WTC11 (cell line): ENCODE measurements at regions not wholly inside any gene's neighbourhood (a gene's known extent, or its start where the extent isn't known, plus 50 kb on each side); places are given as distances from the start of the nearest gene placed in this dataset.

Experiments
- ATAC-seq: fragments of 200-7000 bp; cut with Tn5 transposase; 2 replicates; pipeline ENCODE4 v1.10.0; 2021; ENCODE audit warnings: mild to moderate bottlenecking, moderate library complexity
- CTCF ChIA-PET: fragments of 300-600 bp; sonication (Branson Sonifier 250); formaldehyde crosslinking; loops from one replicate; lab custom pipeline; 2021; ENCODE audit warnings: antibody characterized with exemption; lab: Charles Lee
- POLR2A ChIA-PET: fragments of 350-600 bp; sonication (Branson Sonifier 250); formaldehyde crosslinking; loops from one replicate; lab custom pipeline; 2021; ENCODE audit warnings: antibody characterized with exemption; lab: Charles Lee
- DNase-seq: peaks from one replicate; pipeline ENCODE4 v3.0.0; 2021; ENCODE audit warnings: low spot score
- H3K27ac Mint-ChIP-seq: 2 replicates; pipeline ENCODE4 v1.8.0; 2021; ENCODE audit warnings: mixed read lengths
- H3K27me3 Mint-ChIP-seq: 2 replicates; pipeline ENCODE4 v1.8.0; 2021; ENCODE audit warnings: low read depth, mild to moderate bottlenecking, moderate library complexity, mixed read lengths
- H3K36me3 Mint-ChIP-seq: 2 replicates; pipeline ENCODE4 v1.8.0; 2021; ENCODE audit warnings: mixed read lengths
- H3K4me1 Mint-ChIP-seq: 2 replicates; pipeline ENCODE4 v1.8.0; 2022; ENCODE audit warnings: mixed read lengths
- H3K4me3 Mint-ChIP-seq: 2 replicates; pipeline ENCODE4 v1.8.0; 2021; ENCODE audit warnings: mild to moderate bottlenecking, moderate library complexity, mixed read lengths
- H3K9me3 Mint-ChIP-seq: 2 replicates; pipeline ENCODE4 v1.8.0; 2021; ENCODE audit warnings: mixed read lengths
- CREM ChIP-seq: sonication (generic); formaldehyde crosslinking; IDR thresholded peaks from 2 replicates; pipeline ENCODE4 v1.8.1; 2022; ENCODE audit warnings: mild to moderate bottlenecking, missing genetic modification reagents, moderate library complexity
- ETV6 ChIP-seq: sonication (generic); formaldehyde crosslinking; IDR thresholded peaks from 2 replicates; pipeline ENCODE4 v1.8.1; 2022; ENCODE audit warnings: mild to moderate bottlenecking, missing genetic modification reagents
- GTF2I ChIP-seq: fragments of 250-450 bp; sonication (Bioruptor Pico); conservative IDR thresholded peaks from 2 replicates; pipeline ENCODE4 v1.4.0; 2021; ENCODE audit warnings: mild to moderate bottlenecking
- IRF2 ChIP-seq: sonication (generic); formaldehyde crosslinking; IDR thresholded peaks from 2 replicates; pipeline ENCODE4 v1.8.0; 2022; ENCODE audit warnings: low read depth, missing genetic modification reagents, borderline replicate concordance
- JUN ChIP-seq: sonication (generic); formaldehyde crosslinking; IDR thresholded peaks from 2 replicates; pipeline ENCODE4 v1.8.0; 2023; ENCODE audit warnings: mild to moderate bottlenecking, missing genetic modification reagents
- NFYB ChIP-seq: sonication (generic); formaldehyde crosslinking; conservative IDR thresholded peaks from 2 replicates; pipeline ENCODE4 v1.8.0; 2022; ENCODE audit warnings: low read depth, missing genetic modification reagents
- NR1H2 ChIP-seq: sonication (generic); formaldehyde crosslinking; IDR thresholded peaks from 2 replicates; pipeline ENCODE4 v1.9.0; 2021; ENCODE audit warnings: mild to moderate bottlenecking, moderate library complexity, missing genetic modification reagents
- RORB ChIP-seq: fragments of 250-450 bp; sonication (Bioruptor Pico); IDR thresholded peaks from 2 replicates; pipeline ENCODE4 v1.9.0; 2021; ENCODE audit warnings: mild to moderate bottlenecking
- SP1 ChIP-seq: sonication (generic); formaldehyde crosslinking; conservative IDR thresholded peaks from 2 replicates; pipeline ENCODE4 v1.8.1; 2022; ENCODE audit warnings: missing genetic modification reagents
- TEAD4 ChIP-seq: sonication (generic); formaldehyde crosslinking; IDR thresholded peaks from 2 replicates; pipeline ENCODE4 v1.8.0; 2022; ENCODE audit warnings: mild to moderate bottlenecking, missing genetic modification reagents
- ZNF416 ChIP-seq: fragments of 250-450 bp; sonication (Bioruptor Pico); IDR thresholded peaks from 2 replicates; pipeline ENCODE4 v1.9.0; 2021; ENCODE audit warnings: mild to moderate bottlenecking, inconsistent platforms
- ZNF671 ChIP-seq: fragments of 250-450 bp; sonication (Bioruptor Pico); IDR thresholded peaks from 2 replicates; pipeline ENCODE4 v1.8.0; 2021; ENCODE audit warnings: mild to moderate bottlenecking
- TF ChIP-seq, protein P1 (sequence below): fragments of 200-600 bp; IDR thresholded peaks from 2 replicates; pipeline ENCODE4 v1.8.0; 2022; ENCODE audit warnings: antibody characterized with exemption
- TF ChIP-seq, protein P2 (sequence below): sonication (generic); formaldehyde crosslinking; IDR thresholded peaks from 2 replicates; pipeline ENCODE4 v1.8.0; 2023; ENCODE audit warnings: missing genetic modification reagents
- TF ChIP-seq, protein P3 (sequence below): fragments of 250-450 bp; sonication (Bioruptor Pico); IDR thresholded peaks from 2 replicates; pipeline ENCODE4 v1.9.0; 2021; ENCODE audit warnings: moderate library complexity, mild to moderate bottlenecking, inconsistent platforms, borderline replicate concordance
- TF ChIP-seq, protein P4 (sequence below): sonication (generic); formaldehyde crosslinking; IDR thresholded peaks from 2 replicates; pipeline ENCODE4 v1.8.1; 2022; ENCODE audit warnings: low read depth, missing genetic modification reagents, borderline replicate concordance
- TF ChIP-seq, protein P5 (sequence below): sonication (generic); formaldehyde crosslinking; IDR thresholded peaks from 2 replicates; pipeline ENCODE4 v1.8.1; 2023; ENCODE audit warnings: mild to moderate bottlenecking, missing genetic modification reagents, moderate library complexity
- TF ChIP-seq, protein P6 (sequence below): sonication (generic); formaldehyde crosslinking; IDR thresholded peaks from 2 replicates; pipeline ENCODE4 v1.8.1; 2023; ENCODE audit warnings: mild to moderate bottlenecking, missing genetic modification reagents
- TF ChIP-seq, protein P7 (sequence below): sonication (generic); formaldehyde crosslinking; IDR thresholded peaks from 2 replicates; pipeline ENCODE4 v1.8.0; 2022; ENCODE audit warnings: mild to moderate bottlenecking, missing genetic modification reagents
- TF ChIP-seq, protein P8 (sequence below): sonication (generic); formaldehyde crosslinking; IDR thresholded peaks from 2 replicates; pipeline ENCODE4 v1.8.0; 2023; ENCODE audit warnings: missing genetic modification reagents, mild to moderate bottlenecking, borderline replicate concordance
- TF ChIP-seq, protein P9 (sequence below): sonication (generic); formaldehyde crosslinking; IDR thresholded peaks from 2 replicates; pipeline ENCODE4 v1.8.1; 2023; ENCODE audit warnings: mild to moderate bottlenecking, missing genetic modification reagents, moderate library complexity
- TF ChIP-seq, protein P10 (sequence below): sonication (generic); formaldehyde crosslinking; IDR thresholded peaks from 2 replicates; pipeline ENCODE4 v1.8.1; 2022; ENCODE audit warnings: low read depth, mild to moderate bottlenecking, moderate library complexity, missing genetic modification reagents, borderline replicate concordance

DNA sequence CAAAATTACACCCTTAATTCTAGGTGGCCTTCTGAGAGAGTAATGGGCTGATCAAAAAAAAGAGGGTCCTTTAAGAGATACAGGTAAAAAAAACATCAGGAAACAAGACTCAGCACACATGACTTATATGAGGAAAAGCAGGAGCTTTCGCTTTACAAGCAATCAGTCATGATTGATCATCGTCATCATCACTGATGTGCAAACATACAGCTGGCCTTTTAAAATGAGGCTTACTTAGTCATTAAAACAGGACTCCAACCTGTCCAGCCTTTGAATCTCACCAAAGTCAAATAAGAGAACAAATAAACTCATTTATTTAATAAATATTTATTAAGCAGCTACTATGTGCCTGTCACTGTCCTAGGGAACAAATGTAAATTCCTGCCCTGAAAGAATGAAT is 255.3 kb downstream of the SKAP2 start:
- ChIA-PET POLR2A (no interaction called here), CTCF (no interaction called here)
- Mint-ChIP-seq H3K36me3 (no peaks in the 10 kb centered on the region), H3K4me3 (no peak overlapping the region), H3K9me3 (no peaks in the 10 kb centered on the region), H3K4me1 (peaks cover 3% of the 10 kb centered on the region), H3K27me3 (no peaks in the 10 kb centered on the region), H3K27ac (no peak overlapping the region)
- ATAC-seq (no peak), DNase-seq (no peak)
- no peak for TF ChIP-seq ETV6 (CRISPR knock-in tag)
- no peak for TF ChIP-seq SP1 (CRISPR knock-in tag)
- no peak for TF ChIP-seq ZNF416 (CRISPR knock-in tag)
- TF ChIP-seq, protein P1, sequence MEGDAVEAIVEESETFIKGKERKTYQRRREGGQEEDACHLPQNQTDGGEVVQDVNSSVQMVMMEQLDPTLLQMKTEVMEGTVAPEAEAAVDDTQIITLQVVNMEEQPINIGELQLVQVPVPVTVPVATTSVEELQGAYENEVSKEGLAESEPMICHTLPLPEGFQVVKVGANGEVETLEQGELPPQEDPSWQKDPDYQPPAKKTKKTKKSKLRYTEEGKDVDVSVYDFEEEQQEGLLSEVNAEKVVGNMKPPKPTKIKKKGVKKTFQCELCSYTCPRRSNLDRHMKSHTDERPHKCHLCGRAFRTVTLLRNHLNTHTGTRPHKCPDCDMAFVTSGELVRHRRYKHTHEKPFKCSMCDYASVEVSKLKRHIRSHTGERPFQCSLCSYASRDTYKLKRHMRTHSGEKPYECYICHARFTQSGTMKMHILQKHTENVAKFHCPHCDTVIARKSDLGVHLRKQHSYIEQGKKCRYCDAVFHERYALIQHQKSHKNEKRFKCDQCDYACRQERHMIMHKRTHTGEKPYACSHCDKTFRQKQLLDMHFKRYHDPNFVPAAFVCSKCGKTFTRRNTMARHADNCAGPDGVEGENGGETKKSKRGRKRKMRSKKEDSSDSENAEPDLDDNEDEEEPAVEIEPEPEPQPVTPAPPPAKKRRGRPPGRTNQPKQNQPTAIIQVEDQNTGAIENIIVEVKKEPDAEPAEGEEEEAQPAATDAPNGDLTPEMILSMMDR = no peak
- TF ChIP-seq ZNF671 (CRISPR knock-in tag) = no peak
- TF ChIP-seq GTF2I (CRISPR knock-in tag) = no peak
- TF ChIP-seq, protein P2, sequence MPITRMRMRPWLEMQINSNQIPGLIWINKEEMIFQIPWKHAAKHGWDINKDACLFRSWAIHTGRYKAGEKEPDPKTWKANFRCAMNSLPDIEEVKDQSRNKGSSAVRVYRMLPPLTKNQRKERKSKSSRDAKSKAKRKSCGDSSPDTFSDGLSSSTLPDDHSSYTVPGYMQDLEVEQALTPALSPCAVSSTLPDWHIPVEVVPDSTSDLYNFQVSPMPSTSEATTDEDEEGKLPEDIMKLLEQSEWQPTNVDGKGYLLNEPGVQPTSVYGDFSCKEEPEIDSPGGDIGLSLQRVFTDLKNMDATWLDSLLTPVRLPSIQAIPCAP (CRISPR knock-in tag) = no peak
- TF ChIP-seq, protein P3, sequence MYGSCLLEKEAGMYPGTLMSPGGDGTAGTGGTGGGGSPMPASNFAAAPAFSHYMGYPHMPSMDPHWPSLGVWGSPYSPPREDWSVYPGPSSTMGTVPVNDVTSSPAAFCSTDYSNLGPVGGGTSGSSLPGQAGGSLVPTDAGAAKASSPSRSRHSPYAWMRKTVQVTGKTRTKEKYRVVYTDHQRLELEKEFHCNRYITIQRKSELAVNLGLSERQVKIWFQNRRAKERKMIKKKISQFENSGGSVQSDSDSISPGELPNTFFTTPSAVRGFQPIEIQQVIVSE (CRISPR knock-in tag) = no peak
- TF ChIP-seq, protein P4, sequence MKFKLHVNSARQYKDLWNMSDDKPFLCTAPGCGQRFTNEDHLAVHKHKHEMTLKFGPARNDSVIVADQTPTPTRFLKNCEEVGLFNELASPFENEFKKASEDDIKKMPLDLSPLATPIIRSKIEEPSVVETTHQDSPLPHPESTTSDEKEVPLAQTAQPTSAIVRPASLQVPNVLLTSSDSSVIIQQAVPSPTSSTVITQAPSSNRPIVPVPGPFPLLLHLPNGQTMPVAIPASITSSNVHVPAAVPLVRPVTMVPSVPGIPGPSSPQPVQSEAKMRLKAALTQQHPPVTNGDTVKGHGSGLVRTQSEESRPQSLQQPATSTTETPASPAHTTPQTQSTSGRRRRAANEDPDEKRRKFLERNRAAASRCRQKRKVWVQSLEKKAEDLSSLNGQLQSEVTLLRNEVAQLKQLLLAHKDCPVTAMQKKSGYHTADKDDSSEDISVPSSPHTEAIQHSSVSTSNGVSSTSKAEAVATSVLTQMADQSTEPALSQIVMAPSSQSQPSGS (CRISPR knock-in tag) = no peak
- TF ChIP-seq, protein P5, sequence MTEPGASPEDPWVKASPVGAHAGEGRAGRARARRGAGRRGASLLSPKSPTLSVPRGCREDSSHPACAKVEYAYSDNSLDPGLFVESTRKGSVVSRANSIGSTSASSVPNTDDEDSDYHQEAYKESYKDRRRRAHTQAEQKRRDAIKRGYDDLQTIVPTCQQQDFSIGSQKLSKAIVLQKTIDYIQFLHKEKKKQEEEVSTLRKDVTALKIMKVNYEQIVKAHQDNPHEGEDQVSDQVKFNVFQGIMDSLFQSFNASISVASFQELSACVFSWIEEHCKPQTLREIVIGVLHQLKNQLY (CRISPR knock-in tag) = no peak

DNA sequence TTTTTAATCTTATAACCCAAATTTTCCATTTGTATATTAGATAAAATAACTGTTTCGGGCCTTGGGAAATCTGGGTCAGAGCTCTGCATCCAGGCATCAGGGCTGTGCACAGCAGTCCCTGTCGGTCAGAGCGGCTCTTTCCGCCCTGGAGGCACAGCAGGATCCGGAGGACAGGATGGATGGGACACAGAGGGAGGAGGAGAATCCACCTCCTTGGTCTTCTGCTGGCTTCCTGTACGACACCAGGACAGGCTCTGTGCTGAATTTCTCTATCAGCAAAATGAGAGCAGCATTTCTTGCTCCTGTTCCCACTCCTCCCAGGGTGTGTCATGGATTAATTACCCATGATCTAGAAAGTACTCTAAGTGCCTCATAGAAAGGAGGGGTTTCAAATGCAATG is 254.9 kb downstream of the SKAP2 start:
- H3K4me1 Mint-ChIP-seq = peaks cover under 1% of the 10 kb centered on the region
- H3K27me3 Mint-ChIP-seq = no peaks in the 10 kb centered on the region
- ATAC-seq = no peak
- no peak overlapping the region for H3K4me3 Mint-ChIP-seq
- ChIA-PET CTCF (no interaction called here), POLR2A (no interaction called here)
- no peaks in the 10 kb centered on the region for H3K9me3 Mint-ChIP-seq
- no peak overlapping the region for H3K27ac Mint-ChIP-seq
- DNase-seq = no peak
- H3K36me3 Mint-ChIP-seq = no peaks in the 10 kb centered on the region
- TF ChIP-seq, protein P6, sequence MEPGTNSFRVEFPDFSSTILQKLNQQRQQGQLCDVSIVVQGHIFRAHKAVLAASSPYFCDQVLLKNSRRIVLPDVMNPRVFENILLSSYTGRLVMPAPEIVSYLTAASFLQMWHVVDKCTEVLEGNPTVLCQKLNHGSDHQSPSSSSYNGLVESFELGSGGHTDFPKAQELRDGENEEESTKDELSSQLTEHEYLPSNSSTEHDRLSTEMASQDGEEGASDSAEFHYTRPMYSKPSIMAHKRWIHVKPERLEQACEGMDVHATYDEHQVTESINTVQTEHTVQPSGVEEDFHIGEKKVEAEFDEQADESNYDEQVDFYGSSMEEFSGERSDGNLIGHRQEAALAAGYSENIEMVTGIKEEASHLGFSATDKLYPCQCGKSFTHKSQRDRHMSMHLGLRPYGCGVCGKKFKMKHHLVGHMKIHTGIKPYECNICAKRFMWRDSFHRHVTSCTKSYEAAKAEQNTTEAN (CRISPR knock-in tag) = no peak
- TF ChIP-seq ZNF416 (CRISPR knock-in tag) (no peak), JUN (no peak), TEAD4 (CRISPR knock-in tag) (no peak), CREM (CRISPR knock-in tag) (no peak), RORB (CRISPR knock-in tag) (no peak), NFYB (CRISPR knock-in tag) (no peak), IRF2 (no peak), NR1H2 (no peak)
- TF ChIP-seq, protein P7, sequence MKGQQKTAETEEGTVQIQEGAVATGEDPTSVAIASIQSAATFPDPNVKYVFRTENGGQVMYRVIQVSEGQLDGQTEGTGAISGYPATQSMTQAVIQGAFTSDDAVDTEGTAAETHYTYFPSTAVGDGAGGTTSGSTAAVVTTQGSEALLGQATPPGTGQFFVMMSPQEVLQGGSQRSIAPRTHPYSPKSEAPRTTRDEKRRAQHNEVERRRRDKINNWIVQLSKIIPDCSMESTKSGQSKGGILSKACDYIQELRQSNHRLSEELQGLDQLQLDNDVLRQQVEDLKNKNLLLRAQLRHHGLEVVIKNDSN (CRISPR knock-in tag) = no peak
- TF ChIP-seq, protein P8, sequence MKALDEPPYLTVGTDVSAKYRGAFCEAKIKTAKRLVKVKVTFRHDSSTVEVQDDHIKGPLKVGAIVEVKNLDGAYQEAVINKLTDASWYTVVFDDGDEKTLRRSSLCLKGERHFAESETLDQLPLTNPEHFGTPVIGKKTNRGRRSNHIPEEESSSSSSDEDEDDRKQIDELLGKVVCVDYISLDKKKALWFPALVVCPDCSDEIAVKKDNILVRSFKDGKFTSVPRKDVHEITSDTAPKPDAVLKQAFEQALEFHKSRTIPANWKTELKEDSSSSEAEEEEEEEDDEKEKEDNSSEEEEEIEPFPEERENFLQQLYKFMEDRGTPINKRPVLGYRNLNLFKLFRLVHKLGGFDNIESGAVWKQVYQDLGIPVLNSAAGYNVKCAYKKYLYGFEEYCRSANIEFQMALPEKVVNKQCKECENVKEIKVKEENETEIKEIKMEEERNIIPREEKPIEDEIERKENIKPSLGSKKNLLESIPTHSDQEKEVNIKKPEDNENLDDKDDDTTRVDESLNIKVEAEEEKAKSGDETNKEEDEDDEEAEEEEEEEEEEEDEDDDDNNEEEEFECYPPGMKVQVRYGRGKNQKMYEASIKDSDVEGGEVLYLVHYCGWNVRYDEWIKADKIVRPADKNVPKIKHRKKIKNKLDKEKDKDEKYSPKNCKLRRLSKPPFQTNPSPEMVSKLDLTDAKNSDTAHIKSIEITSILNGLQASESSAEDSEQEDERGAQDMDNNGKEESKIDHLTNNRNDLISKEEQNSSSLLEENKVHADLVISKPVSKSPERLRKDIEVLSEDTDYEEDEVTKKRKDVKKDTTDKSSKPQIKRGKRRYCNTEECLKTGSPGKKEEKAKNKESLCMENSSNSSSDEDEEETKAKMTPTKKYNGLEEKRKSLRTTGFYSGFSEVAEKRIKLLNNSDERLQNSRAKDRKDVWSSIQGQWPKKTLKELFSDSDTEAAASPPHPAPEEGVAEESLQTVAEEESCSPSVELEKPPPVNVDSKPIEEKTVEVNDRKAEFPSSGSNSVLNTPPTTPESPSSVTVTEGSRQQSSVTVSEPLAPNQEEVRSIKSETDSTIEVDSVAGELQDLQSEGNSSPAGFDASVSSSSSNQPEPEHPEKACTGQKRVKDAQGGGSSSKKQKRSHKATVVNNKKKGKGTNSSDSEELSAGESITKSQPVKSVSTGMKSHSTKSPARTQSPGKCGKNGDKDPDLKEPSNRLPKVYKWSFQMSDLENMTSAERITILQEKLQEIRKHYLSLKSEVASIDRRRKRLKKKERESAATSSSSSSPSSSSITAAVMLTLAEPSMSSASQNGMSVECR (CRISPR knock-in tag) = no peak
- TF ChIP-seq, protein P9, sequence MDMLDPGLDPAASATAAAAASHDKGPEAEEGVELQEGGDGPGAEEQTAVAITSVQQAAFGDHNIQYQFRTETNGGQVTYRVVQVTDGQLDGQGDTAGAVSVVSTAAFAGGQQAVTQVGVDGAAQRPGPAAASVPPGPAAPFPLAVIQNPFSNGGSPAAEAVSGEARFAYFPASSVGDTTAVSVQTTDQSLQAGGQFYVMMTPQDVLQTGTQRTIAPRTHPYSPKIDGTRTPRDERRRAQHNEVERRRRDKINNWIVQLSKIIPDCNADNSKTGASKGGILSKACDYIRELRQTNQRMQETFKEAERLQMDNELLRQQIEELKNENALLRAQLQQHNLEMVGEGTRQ = no peak
- TF ChIP-seq, protein P10, sequence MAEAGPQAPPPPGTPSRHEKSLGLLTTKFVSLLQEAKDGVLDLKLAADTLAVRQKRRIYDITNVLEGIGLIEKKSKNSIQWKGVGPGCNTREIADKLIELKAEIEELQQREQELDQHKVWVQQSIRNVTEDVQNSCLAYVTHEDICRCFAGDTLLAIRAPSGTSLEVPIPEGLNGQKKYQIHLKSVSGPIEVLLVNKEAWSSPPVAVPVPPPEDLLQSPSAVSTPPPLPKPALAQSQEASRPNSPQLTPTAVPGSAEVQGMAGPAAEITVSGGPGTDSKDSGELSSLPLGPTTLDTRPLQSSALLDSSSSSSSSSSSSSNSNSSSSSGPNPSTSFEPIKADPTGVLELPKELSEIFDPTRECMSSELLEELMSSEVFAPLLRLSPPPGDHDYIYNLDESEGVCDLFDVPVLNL (CRISPR knock-in tag) = no peak
